Esophagus squamous epithelium (tissue), 4 donors: ENCODE measurements at regions not wholly inside any gene's neighbourhood (a gene's known extent, or its start where the extent isn't known, plus 50 kb on each side); places are given as distances from the start of the nearest gene placed in this dataset.

Experiments used
- POLR2A ChIP-seq, 4 donors: fragments of 450-650 bp; IDR thresholded peaks; one replicate each; pipeline ENCODE4 v1.6.1; 2017; ENCODE audit warnings: antibody characterized with exemption in 4 of 4, mild to moderate bottlenecking in 4 of 4, moderate library complexity in 3 of 4
- TF ChIP-seq, protein P1 (sequence below), 6 experiments: fragments of 450-650 bp in 4 of 6; fragments of 200-600 bp in 2 of 6; sonication (generic) in 2 of 6; IDR thresholded peaks; one replicate each; pipeline ENCODE4 v1.5.1; 2016 to 2019; ENCODE audit warnings: antibody characterized with exemption in 6 of 6, mild to moderate bottlenecking in 4 of 6, moderate library complexity in 4 of 6

DNA sequence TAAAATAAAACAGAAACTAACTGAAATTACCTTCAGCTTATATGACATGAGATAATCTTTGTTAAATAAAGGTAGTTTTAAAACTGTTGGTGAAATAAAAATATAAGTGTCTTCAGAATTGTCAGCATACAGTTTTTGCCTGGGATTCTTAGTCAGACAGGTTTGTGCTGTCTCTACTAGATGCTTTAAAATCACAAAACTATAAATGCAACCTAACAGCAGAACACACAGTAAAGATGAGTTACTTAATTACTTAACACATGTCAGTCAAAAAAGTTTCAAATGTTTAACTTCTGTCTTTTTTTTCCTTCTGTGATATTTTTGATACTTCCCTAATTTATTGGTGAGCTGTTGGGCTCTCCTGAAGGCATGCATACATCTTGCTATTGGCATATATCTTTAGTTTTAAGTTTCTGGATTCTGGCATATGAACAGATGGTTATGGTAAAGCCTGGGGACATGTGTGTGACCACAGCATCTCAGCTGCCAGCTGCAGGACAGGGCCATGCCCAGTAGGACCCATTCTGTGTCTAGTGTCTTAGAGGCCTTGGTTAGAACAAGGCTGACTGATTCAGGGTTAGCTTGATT lies 231.1 kb upstream of the NUDT12 start:
- TF ChIP-seq, protein P1, sequence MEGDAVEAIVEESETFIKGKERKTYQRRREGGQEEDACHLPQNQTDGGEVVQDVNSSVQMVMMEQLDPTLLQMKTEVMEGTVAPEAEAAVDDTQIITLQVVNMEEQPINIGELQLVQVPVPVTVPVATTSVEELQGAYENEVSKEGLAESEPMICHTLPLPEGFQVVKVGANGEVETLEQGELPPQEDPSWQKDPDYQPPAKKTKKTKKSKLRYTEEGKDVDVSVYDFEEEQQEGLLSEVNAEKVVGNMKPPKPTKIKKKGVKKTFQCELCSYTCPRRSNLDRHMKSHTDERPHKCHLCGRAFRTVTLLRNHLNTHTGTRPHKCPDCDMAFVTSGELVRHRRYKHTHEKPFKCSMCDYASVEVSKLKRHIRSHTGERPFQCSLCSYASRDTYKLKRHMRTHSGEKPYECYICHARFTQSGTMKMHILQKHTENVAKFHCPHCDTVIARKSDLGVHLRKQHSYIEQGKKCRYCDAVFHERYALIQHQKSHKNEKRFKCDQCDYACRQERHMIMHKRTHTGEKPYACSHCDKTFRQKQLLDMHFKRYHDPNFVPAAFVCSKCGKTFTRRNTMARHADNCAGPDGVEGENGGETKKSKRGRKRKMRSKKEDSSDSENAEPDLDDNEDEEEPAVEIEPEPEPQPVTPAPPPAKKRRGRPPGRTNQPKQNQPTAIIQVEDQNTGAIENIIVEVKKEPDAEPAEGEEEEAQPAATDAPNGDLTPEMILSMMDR (IDR thresholded peaks at IDR 0.05), result no peak
- TF ChIP-seq POLR2A (IDR thresholded peaks at IDR 0.05), result no peak
